H1 (cell line): ENCODE measurements at regions not wholly inside any gene's neighbourhood (a gene's known extent, or its start where the extent isn't known, plus 50 kb on each side); places are given as distances from the start of the nearest gene placed in this dataset.

Experiments used
- CTCF ChIA-PET: fragments of 300-600 bp; sonication (Branson Sonifier 250); formaldehyde crosslinking; loops from one replicate; lab custom pipeline; 2021; ENCODE audit not compliant: partially characterized antibody; lab: Charles Lee
- POLR2A ChIA-PET: fragments of 300-600 bp; sonication (Branson Sonifier 250); formaldehyde crosslinking; loops from one replicate; lab custom pipeline; 2021; ENCODE audit warnings: inconsistent platforms; ENCODE audit not compliant: partially characterized antibody; lab: Charles Lee
- DNase-seq, 2 experiments: peaks; one replicate each; pipeline versions ENCODE4 v3.0.0 to v3.0.0-alpha.2; 2010 to 2022; ENCODE audit warnings: low spot score in 2 of 2, low read depth in 1 of 2, mixed read lengths in 1 of 2
- FAIRE-seq: peaks from 2 replicates; lab custom pipeline; 2011; peaks lifted over from hg19 to GRCh38; lab: Jason Lieb, UNC
- H2AFZ ChIP-seq: 2 replicates; pipeline ENCODE4 v1.8.1; 2012; ENCODE audit warnings: low read length, inconsistent platforms
- H2AK5ac ChIP-seq: 2 replicates; pipeline ENCODE4 v1.6.1; 2013; ENCODE audit warnings: low read depth, low read length
- H2BK120ac ChIP-seq: replicated peaks from 2 replicates; pipeline ENCODE3; 2013; ENCODE audit warnings: low read depth, low read length, inconsistent platforms
- H2BK12ac ChIP-seq: 2 replicates; pipeline ENCODE4 v1.6.1; 2013; ENCODE audit warnings: low read depth, low read length
- H2BK15ac ChIP-seq: 2 replicates; pipeline ENCODE4 v1.6.1; 2013; ENCODE audit warnings: low read length
- H2BK20ac ChIP-seq: 2 replicates; pipeline ENCODE4 v1.6.1; 2013; ENCODE audit warnings: low read length
- H2BK5ac ChIP-seq: 2 replicates; pipeline ENCODE4 v1.6.1; 2013; ENCODE audit warnings: low read depth, low read length
- H3K14ac ChIP-seq: 2 replicates; pipeline ENCODE4 v1.6.1; 2013; ENCODE audit warnings: inconsistent platforms; ENCODE audit not compliant: insufficient read length
- H3K18ac ChIP-seq: 2 replicates; pipeline ENCODE4 v1.6.1; 2013; ENCODE audit warnings: low read length; ENCODE audit errors: extremely low read depth
- H3K23ac ChIP-seq: 2 replicates; pipeline ENCODE4 v1.6.1; 2013; ENCODE audit warnings: inconsistent platforms; ENCODE audit not compliant: insufficient read length
- H3K23me2 ChIP-seq: 2 replicates; pipeline ENCODE4 v1.6.1; 2013; ENCODE audit warnings: low read depth, low read length
- H3K27ac ChIP-seq: 2 replicates; pipeline ENCODE4 v1.6.1; 2011; ENCODE audit warnings: low read depth, low read length, inconsistent platforms
- H3K27me3 ChIP-seq, 4 experiments: replicated peaks in 1 of 4; 1 replicate in 1 of 4; 2 replicates in 3 of 4; pipeline versions ENCODE4 v1.6.1 to v1.8.1; 2011 to 2013; ENCODE audit warnings: low read length in 3 of 4, mild to moderate bottlenecking in 3 of 4, inconsistent platforms in 2 of 4, mixed read lengths in 2 of 4, moderate library complexity in 1 of 4; ENCODE audit not compliant: control insufficient read depth in 3 of 4, insufficient read depth in 3 of 4; ENCODE audit errors: extremely low read depth in 1 of 4
- H3K36me3 ChIP-seq, 4 experiments: 2 replicates each; pipeline versions ENCODE4 v1.6.1 to v1.8.1; 2011 to 2013; ENCODE audit warnings: mild to moderate bottlenecking in 4 of 4, low read length in 3 of 4, moderate library complexity in 2 of 4, control low read depth in 1 of 4, inconsistent platforms in 1 of 4; ENCODE audit not compliant: insufficient read depth in 4 of 4, control insufficient read depth in 2 of 4
- H3K4ac ChIP-seq: replicated peaks from 2 replicates; pipeline ENCODE3; 2013; ENCODE audit warnings: low read length, low read depth, mixed read lengths, inconsistent platforms; ENCODE audit not compliant: insufficient read length
- H3K4me1 ChIP-seq, 4 experiments: replicated peaks in 1 of 4; 1 replicate in 1 of 4; 2 replicates in 3 of 4; pipeline versions ENCODE4 v1.6.1 to v1.8.1; 2011 to 2013; ENCODE audit warnings: low read length in 3 of 4, inconsistent platforms in 2 of 4, mixed read lengths in 1 of 4; ENCODE audit not compliant: insufficient read depth in 4 of 4, control insufficient read depth in 3 of 4
- H3K4me2 ChIP-seq, 2 experiments: 2 replicates each; pipeline versions ENCODE4 v1.6.1 to v1.8.1; 2011 to 2013; ENCODE audit warnings: low read depth in 2 of 2, low read length in 2 of 2, control low read depth in 1 of 2, inconsistent platforms in 1 of 2, mild to moderate bottlenecking in 1 of 2; ENCODE audit not compliant: insufficient read depth in 1 of 2
- H3K4me3 ChIP-seq, 4 experiments: fragments of 200-600, 300-600 bp in 1 of 4; sonication (generic), shearing (Covaris generic), sonication (Bioruptor Twin) in 1 of 4; 2 replicates each; pipeline versions ENCODE4 v1.5.1 to v1.8.1; 2011 to 2016; ENCODE audit warnings: low read length in 4 of 4, low read depth in 3 of 4, control low read depth in 2 of 4, inconsistent platforms in 2 of 4, mild to moderate bottlenecking in 2 of 4, mixed read lengths in 1 of 4, moderate library complexity in 1 of 4; ENCODE audit not compliant: insufficient read depth in 2 of 4; ENCODE audit errors: extremely low read depth in 1 of 4
- H3K56ac ChIP-seq: replicated peaks from 2 replicates; pipeline ENCODE3; 2013; ENCODE audit warnings: low read depth, mild to moderate bottlenecking, mixed read lengths, low read length, inconsistent platforms; ENCODE audit not compliant: insufficient read length
- H3K79me1 ChIP-seq: 2 replicates; pipeline ENCODE4 v1.6.1; 2013; ENCODE audit warnings: low read depth, low read length, control low read depth
- H3K79me2 ChIP-seq, 2 experiments: 2 replicates each; pipeline versions ENCODE4 v1.6.1 to v1.8.1; 2012 to 2013; ENCODE audit warnings: low read length in 2 of 2, mild to moderate bottlenecking in 2 of 2, inconsistent platforms in 1 of 2; ENCODE audit not compliant: insufficient read depth in 2 of 2, control insufficient read depth in 1 of 2
- H3K9ac ChIP-seq, 4 experiments: replicated peaks in 1 of 4; 1 replicate in 1 of 4; 2 replicates in 3 of 4; pipeline versions ENCODE4 v1.6.1 to v1.8.1; 2011 to 2013; ENCODE audit warnings: low read depth in 3 of 4, low read length in 3 of 4, control low read depth in 2 of 4, mild to moderate bottlenecking in 2 of 4, moderate library complexity in 2 of 4, inconsistent platforms in 1 of 4; ENCODE audit errors: extremely low read depth in 1 of 4
- H3K9me3 ChIP-seq, 2 experiments: 2 replicates each; pipeline versions ENCODE4 v1.6.1 to v1.8.1; 2012 to 2013; ENCODE audit warnings: mild to moderate bottlenecking in 2 of 2, moderate library complexity in 2 of 2, control low read depth in 1 of 2, inconsistent platforms in 1 of 2, low read depth in 1 of 2, low read length in 1 of 2, mixed read lengths in 1 of 2; ENCODE audit not compliant: insufficient read depth in 2 of 2
- H4K20me1 ChIP-seq, 2 experiments: replicated peaks in 1 of 2; 2 replicates each; pipeline versions ENCODE3 to v1.8.1; 2011 to 2013; ENCODE audit warnings: inconsistent platforms in 2 of 2, low read length in 2 of 2, mild to moderate bottlenecking in 1 of 2; ENCODE audit not compliant: insufficient read depth in 2 of 2, control insufficient read depth in 1 of 2
- H4K5ac ChIP-seq: 2 replicates; pipeline ENCODE4 v1.6.1; 2013; ENCODE audit warnings: low read length, low read depth, mixed read lengths, inconsistent platforms; ENCODE audit not compliant: insufficient read length
- H4K8ac ChIP-seq: 2 replicates; pipeline ENCODE4 v1.8.0; 2013; ENCODE audit warnings: mild to moderate bottlenecking, moderate library complexity, low read length, inconsistent platforms; ENCODE audit not compliant: insufficient read depth; ENCODE audit errors: extremely low read depth
- H4K91ac ChIP-seq: replicated peaks from 2 replicates; pipeline ENCODE3; 2013; ENCODE audit warnings: low read length, mixed read lengths, inconsistent platforms; ENCODE audit not compliant: insufficient read length
- POLR2AphosphoS5 ChIP-seq: IDR thresholded peaks from 2 replicates; pipeline ENCODE4 v1.6.1; 2011; ENCODE audit warnings: low read depth, low read length
- WGBS, 2 experiments: shearing (Covaris generic) in 1 of 2; methylation state at CpG; one replicate each; pipeline versions ENCODE4 v1.1.6 to v1.1.7; 2013 to 2015; ENCODE audit warnings: low lambda C conversion rate in 2 of 2, mixed read lengths in 2 of 2, inconsistent platforms in 1 of 2, low coverage in 1 of 2, missing lambda C conversion rate in 1 of 2; ENCODE audit not compliant: insufficient replicate concordance in 2 of 2, insufficient coverage in 1 of 2, insufficient read length in 1 of 2; ENCODE audit errors: extremely low coverage in 1 of 2, missing lambda C conversion rate in 1 of 2; 5-methylcytosine and 5-hydroxymethylcytosine counted together

DNA sequence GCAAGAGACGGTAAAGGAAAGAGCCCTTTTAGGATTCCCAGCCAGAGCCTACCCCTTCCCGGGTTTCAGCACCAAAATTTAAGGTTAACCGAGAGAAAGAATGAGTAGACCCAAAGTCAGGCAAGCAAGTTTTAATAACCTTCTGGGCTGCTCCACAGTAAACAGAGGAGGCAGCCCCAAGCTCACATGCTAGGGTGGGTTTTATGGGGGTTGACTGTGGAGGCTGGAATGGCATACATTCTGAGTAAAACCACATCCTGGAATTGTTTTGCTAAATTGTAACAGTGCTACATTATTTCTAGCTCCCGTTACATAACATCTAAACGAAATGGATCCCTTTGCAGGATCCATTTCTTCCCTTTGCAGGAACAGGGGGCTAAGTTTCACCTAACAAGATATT is 102.2 kb upstream of the USP9Y start:
- Histone ChIP-seq H3K27ac (no peak overlapping the region), H3K18ac (no peak overlapping the region), H3K9ac (no peak overlapping the region), H3K4me2 (no peak overlapping the region), H4K5ac (no peak overlapping the region), H2BK120ac (no peak overlapping the region), H3K9me3 (no peaks in the 10 kb centered on the region), H2AK5ac (no peak overlapping the region), H3K27me3 (no peaks in the 10 kb centered on the region), H3K23me2 (no peaks in the 10 kb centered on the region), H2BK20ac (no peak overlapping the region), H2BK15ac (no peak overlapping the region), H3K4me1 (no peaks in the 10 kb centered on the region), H3K36me3 (no peaks in the 10 kb centered on the region), H3K56ac (no peak overlapping the region), H4K20me1 (no peaks in the 10 kb centered on the region), H2AFZ (no peak overlapping the region), H3K4me3 (no peak overlapping the region), H3K79me1 (no peaks in the 10 kb centered on the region), H2BK12ac (no peak overlapping the region), H2BK5ac (no peak overlapping the region), H3K23ac (no peak overlapping the region), H3K14ac (no peak overlapping the region), H3K79me2 (no peaks in the 10 kb centered on the region), H4K91ac (no peak overlapping the region), H4K8ac (no peak overlapping the region), H3K4ac (no peak overlapping the region)
- CTCF ChIA-PET, result no interaction called here
- WGBS, 2 experiments, result 82% methylated on average over 4 of the region's 5 CpGs; no CpG with 5 or more reads in 1 of the 2 experiments
- TF ChIP-seq POLR2AphosphoS5, result no peak
- POLR2A ChIA-PET, result no interaction called here
- DNase-seq, result no peak
- FAIRE-seq, result no peak
